HG03469 (cell line): ENCODE measurements at regions not wholly inside any gene's neighbourhood (a gene's known extent, or its start where the extent isn't known, plus 50 kb on each side); places are given as distances from the start of the nearest gene placed in this dataset.
"Not testable (repeated sequence)": the region's sequence is repeated elsewhere in the genome, so short reads cannot be mapped to it uniquely, and the experiment has no call there.

Source experiments
- ATAC-seq: cut with Tn5 transposase; IDR thresholded peaks from one replicate; pipeline ENCODE4 v1.9.1; 2021; ENCODE audit warnings: mild to moderate bottlenecking, moderate library complexity, moderate number of reproducible peaks; ENCODE audit not compliant: unreplicated experiment

DNA sequence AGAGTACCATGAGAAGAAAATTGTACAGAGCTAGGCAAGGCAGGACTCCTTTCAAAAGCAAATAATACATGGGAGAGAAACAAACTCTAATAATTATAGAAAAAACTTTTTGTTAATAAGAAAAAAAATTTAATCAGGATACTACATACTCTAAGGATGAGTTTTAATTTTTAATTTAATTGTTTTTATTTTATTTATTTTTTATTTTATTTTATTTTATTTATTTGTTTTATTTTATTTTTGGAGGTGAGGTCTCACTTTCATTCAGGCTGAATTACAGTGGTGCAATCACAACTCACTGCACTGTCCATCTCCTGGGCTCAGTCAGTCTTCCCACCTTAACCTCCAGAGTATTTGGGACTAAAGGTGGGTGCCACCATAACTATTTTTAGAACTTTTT, 1347.2 kb downstream of the NLGN4Y start:
- no peak for ATAC-seq

DNA sequence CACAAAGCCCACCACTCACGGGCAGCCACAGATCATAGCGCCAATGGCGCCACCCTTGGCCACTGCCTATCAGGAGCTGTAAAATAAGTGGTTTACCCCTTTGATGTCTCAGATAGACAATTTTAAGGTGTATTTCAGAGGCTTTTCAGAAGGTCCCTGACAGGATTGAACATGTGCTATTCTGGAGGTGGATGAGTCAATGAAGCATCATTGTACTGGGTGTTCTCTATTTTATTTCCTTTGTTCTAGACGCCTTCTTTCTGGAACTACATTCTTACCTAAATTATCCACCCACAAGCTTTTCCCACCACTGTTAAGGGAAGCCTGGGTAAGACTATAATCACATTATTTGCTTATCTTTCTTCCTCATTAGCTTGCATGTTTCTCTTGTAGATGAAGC, 1351.6 kb downstream of the NLGN4Y start:
- not testable (repeated sequence) for ATAC-seq

- not testable (repeated sequence) for ATAC-seq
Measured at GRCh38 chrY:15903524-15903923, 1379.2 kb downstream of the NLGN4Y start.

- no peak for ATAC-seq
Measured at GRCh38 chrY:15905557-15905956, 1381.2 kb downstream of the NLGN4Y start.

DNA sequence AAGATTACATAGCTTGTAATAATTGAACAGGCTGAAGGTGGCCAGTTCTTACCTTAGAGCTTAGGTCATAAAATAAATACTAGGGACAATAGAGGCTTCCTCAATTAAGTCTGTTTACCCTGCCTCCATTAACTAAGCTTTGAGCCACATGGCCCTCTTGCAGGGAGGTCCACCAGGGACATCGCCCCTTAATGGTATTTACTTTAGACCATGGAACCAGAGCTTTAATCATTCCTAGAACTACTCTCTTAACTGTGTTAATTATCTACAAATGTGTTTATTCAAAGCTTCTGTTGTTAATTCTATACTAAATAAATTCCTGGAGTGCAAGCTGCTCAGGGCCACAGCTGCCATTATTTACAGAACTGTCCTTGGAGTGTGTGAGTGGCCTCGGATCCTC, 1402.2 kb downstream of the NLGN4Y start:
- no peak for ATAC-seq

DNA sequence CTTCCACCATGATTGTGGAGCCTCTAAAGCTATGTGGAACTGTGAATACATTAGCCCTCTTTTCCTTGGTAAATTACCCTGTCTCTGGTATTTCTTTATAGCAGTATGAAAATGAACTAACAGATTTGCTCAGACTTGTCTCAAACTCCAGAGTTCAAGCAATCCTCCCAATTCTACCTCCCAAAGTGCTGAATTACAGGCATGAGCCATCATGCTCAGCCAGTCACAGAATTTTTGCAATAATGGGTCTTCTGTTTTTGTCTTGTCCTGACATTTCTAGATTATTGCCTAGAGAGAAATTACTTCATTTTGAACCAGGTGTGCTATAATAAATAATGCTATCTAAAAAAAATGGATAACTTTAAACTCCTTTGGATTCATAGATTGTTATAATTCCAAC, 1414.5 kb downstream of the NLGN4Y start:
- ATAC-seq = no peak

DNA sequence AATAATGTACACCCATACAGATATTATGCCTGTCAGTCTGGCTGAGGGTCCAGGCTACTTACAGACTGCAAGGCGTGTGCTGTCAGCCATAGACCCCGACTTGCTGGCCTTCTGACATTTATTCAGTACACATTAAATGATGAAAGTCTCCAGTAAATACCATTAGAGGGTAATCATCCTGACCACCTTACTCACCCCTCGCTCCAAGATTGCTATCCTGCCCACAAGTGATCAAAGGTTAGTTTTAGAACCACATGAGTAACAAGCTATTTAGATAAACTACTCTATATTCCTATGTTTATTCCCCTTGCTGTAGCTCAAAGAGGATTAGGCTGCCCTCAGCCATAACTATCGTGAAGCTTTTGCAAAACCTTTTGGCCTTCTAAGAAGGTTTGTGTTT, 1426.7 kb downstream of the NLGN4Y start:
- no peak for ATAC-seq

- ATAC-seq = no peak
Measured at GRCh38 chrY:15968800-15969199, 1444.5 kb downstream of the NLGN4Y start.

DNA sequence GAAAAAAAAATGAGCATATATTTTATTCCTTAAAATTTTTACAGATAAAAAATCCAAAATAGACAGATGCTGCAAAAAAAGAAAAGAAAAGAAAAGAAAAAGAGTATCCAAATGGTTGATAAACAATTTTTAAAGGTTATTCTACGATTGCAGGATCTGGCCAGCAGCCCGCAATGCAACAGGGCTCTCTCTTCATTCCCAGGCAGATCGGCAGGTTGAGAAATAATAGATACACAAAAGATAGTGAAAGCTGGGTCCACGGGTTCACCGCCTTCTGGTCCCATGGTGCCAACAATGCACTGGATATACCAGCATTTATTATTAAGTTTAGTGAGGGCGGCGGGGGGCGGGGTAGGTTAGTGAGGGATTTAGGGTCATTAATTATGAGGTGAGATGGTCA, 1448.9 kb downstream of the NLGN4Y start:
- no peak for ATAC-seq

GRCh38 chrY:15976771-15977170, 1452.4 kb downstream of the NLGN4Y start:
- ATAC-seq = no peak

GRCh38 chrY:15978503-15978902, 1454.2 kb downstream of the NLGN4Y start:
- no peak for ATAC-seq

GRCh38 chrY:15984651-15985398, 1460.5 kb downstream of the NLGN4Y start:
- ATAC-seq = no peak

DNA sequence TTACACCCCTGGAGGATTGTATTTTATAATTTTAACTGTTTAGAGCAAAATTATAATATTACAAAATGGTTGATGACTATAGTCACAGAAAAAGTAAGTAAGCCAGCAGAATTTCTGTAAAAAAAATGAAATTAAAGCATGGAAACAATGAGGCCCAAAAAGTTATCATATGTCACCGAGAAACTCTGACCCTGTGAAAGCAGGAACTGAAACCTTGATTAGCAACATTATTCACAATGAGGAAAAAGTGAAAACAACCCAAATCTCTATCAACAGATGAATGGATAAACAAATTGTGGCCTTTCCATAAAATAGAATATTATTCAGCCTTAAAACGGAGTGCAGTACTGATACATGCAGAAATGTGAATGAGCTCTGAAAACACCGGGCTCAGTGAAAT, 1471.7 kb downstream of the NLGN4Y start:
- no peak for ATAC-seq

- no peak for ATAC-seq
Measured at GRCh38 chrY:16000751-16001150, 1476.4 kb downstream of the NLGN4Y start.

- no peak for ATAC-seq
Measured at GRCh38 chrY:16001896-16002295, 1477.6 kb downstream of the NLGN4Y start.

DNA sequence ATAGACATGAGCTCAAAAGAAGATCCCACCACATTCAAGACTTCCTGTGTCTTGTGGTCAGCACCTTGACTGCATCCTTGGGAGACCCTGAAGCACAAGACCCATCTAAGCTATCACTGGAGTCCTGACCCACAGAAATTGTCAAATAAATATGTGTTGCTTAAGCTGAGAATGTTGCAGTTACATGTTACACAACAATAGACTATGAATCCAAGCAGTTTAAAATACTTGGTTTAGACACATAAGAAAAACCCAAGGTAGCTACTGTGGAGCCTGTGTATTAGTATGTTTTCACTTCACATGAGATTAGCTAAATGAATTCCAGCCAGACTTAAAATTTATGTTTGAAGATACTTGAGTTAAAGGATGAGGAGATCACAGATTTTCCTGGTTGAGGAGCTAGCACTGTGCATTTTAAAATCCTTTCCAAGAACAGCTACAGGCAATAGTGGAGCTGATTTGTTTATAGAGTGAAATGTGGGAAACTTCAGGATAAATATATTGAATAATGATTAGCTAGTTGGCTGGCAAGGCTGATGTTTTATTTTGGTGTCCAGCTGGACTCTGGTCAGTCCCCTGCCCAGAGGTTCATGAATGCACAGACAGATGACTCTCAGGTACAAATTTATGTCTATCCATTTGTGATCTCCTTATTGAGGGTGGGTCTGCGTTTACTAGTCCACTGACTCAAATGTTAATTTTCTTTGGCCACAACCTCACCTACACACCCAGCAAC, 1527.7 kb downstream of the NLGN4Y start:
- ATAC-seq = no peak

- ATAC-seq = no peak
Measured at GRCh38 chrY:16060141-16060540, 1535.8 kb downstream of the NLGN4Y start.

DNA sequence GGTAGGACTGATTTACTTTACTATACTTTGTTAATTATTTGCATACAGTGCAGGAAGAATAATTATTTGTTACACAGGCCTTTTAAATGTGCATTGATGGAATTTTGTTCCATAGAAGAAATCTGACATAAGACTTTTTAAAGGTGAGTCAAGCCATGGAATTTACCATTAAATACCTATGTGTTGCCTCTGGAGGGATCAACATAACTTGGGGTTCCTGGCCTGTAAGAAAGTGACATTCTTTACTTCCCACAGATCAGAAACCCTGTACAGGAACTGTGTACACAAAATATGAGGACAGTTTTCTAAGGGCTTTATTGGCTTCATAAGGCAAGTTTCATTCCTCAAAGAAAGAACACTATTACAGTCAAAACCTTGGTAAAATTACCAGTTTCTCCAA, 1536.4 kb downstream of the NLGN4Y start:
- ATAC-seq = no peak

- no peak for ATAC-seq
Measured at GRCh38 chrY:16071957-16072356, 1547.6 kb downstream of the NLGN4Y start.

DNA sequence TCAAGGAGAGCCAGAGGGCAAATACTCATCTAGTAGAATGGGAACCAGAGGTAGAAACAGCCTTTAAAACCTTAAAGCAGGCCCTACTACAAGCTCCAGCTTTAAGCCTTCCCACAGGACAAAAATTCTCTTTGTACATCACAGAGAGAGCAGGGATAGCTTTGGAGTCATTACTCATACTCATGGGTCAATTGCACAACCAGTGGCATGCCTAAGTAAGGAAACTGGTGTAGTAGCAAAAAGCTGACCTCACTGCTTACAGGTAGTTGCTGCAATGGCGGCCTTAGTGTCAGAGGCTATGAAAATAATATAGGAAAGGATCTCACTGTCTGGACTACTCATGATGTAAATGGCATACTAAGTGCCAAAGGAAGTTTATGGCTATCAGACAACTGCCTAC, 1551.4 kb downstream of the NLGN4Y start:
- ATAC-seq = no peak

DNA sequence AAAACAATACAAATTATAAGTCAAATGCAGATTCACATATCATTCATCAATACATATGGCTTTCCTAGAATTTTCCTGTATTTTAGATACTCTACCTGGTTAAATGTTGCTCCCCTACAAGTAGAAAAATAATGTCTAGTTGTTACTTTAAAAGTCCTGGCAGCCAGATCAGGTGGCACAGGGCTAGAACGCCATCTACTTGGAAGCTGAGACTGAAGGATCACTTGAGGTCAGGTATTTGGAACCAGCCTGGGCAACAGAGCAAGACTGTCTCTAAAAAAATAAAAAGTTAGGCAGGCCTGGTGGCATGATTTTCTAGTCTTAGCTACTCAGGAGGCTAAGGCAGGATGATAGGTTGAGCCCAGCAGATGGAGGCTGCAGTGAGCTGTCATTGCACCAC, 1573.0 kb downstream of the NLGN4Y start:
- ATAC-seq = no peak

- no peak for ATAC-seq
Measured at GRCh38 chrY:16101815-16102214, 1577.5 kb downstream of the NLGN4Y start.
